Psoas muscle (tissue), 7 donors: ENCODE measurements at regions not wholly inside any gene's neighbourhood (a gene's known extent, or its start where the extent isn't known, plus 50 kb on each side); places are given as distances from the start of the nearest gene placed in this dataset.

ENCODE experiments used
- ATAC-seq, 4 donors: fragments of 200-7000 bp; cut with Tn5 transposase; one replicate each; pipeline ENCODE4 v1.9.1; 2020; ENCODE audit warnings: moderate library complexity in 3 of 4, mild to moderate bottlenecking in 2 of 4
- DNase-seq, 2 donors: peaks; one replicate each; pipeline ENCODE4 v3.0.0-alpha.2; 2020
- H3K27ac ChIP-seq: fragments of 200-600 bp; one replicate; pipeline ENCODE4 v1.8.0; 2022
- H3K27me3 ChIP-seq, 3 donors: fragments of 200-600 bp in 1 of 3; one replicate each; pipeline versions ENCODE4 v1.6.1 to v1.8.0; 2013 to 2022; ENCODE audit warnings: low read length in 2 of 3, mild to moderate bottlenecking in 2 of 3, moderate library complexity in 1 of 3; ENCODE audit not compliant: insufficient read depth in 3 of 3
- H3K36me3 ChIP-seq, 2 donors: fragments of 200-600 bp in 1 of 2; one replicate each; pipeline versions ENCODE4 v1.6.1 to v1.8.0; 2013 to 2022; ENCODE audit warnings: low read depth in 1 of 2, mild to moderate bottlenecking in 1 of 2, moderate library complexity in 1 of 2; ENCODE audit not compliant: insufficient read depth in 1 of 2
- H3K4me1 ChIP-seq: fragments of 200-600 bp; one replicate; pipeline ENCODE4 v1.8.0; 2022
- H3K4me3 ChIP-seq: fragments of 200-600 bp; one replicate; pipeline ENCODE4 v1.8.0; 2022; ENCODE audit warnings: mild to moderate bottlenecking
- H3K9me3 ChIP-seq: fragments of 200-600 bp; one replicate; pipeline ENCODE4 v1.8.0; 2022
- CTCF ChIP-seq: fragments of 200-600 bp; IDR thresholded peaks from one replicate; pipeline ENCODE4 v1.8.0; 2022; ENCODE audit warnings: antibody characterized with exemption
- WGBS, 3 donors: extraction: QIAGEN DNeasy Blood & Tissue Kit; methylation state at CpG; one replicate each; pipeline versions ENCODE4 v1.1.6 to v1.1.7; 2013; 5-methylcytosine and 5-hydroxymethylcytosine counted together
- intact Hi-C, 2 donors: fragments of 100-400 bp; cut with DNase I; formaldehyde crosslinking; loops; one replicate each; pipeline versions ENCODE4 v1.11.0 to v1.14.2; 2022
- donor health status: healthy with polysubstance abuse.
- donor health status: DM: no; HTN: no; CAD: no; lungs with moderate emphysema.
- donor health status: Bipolar disorder and iron deficiency.
- donor health status: healthy.
- donor health status: DM: yes; HTN: yes; CAD: no.
- donor health status: DM: no; HTN: no; CAD: no.
- donor health status: DM: yes; HTN: yes; CAD: no.

- H3K4me3 ChIP-seq = peak overlapping the region; percentile 13
- WGBS, 3 donors = 58 to 72% (median 69%) methylated on average over 6 of the region's 6 CpGs
These were observed 99.6 kb upstream of the DST start for GRCh38 chr6:56742122-56742791.

DNA sequence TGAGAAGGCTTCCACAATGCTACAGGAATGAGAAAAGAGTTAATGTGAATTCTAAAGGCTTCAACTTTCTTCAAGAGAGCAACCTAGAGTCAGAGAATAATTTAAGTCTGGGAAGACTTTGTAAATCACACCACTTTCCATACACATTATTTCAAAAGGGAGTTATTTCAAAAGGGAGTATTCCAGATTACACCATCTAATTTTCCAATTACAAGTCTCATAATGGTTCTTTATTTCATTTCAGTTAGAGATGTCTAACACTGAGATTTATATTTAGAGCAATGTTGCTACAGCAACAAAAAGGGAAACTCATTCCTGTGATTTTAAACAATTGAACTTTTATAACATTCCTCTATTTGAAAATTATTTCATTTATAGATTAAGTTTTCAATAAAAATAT lies 98.8 kb upstream of the DST start:
- H3K27ac ChIP-seq = no peak overlapping the region
- H3K36me3 ChIP-seq = no peaks in the 10 kb centered on the region
- no peak overlapping the region for H3K4me3 ChIP-seq
- H3K27me3 ChIP-seq = no peaks in the 10 kb centered on the region
- H3K9me3 ChIP-seq = no peaks in the 10 kb centered on the region
- no peak for TF ChIP-seq CTCF
- DNase-seq (no peak), ATAC-seq (no peak)
- H3K4me1 ChIP-seq = peaks cover 51% of the 10 kb centered on the region
- intact Hi-C loops = no loop called here

More at GRCh38 chr6:56742122-56742791, 99.6 kb upstream of the DST start:
- TF ChIP-seq CTCF = no peak
- H3K9me3 ChIP-seq = no peaks in the 10 kb centered on the region
- no peak overlapping the region for H3K27ac ChIP-seq
- no peaks in the 10 kb centered on the region for H3K36me3 ChIP-seq
- H3K27me3 ChIP-seq = no peaks in the 10 kb centered on the region
- H3K4me1 ChIP-seq = peaks cover 59% of the 10 kb centered on the region
- ATAC-seq = no peak
- DNase-seq = no peak
- intact Hi-C loops = no loop called here

GRCh38 chr6:56739836-56740815 lies 97.4 kb upstream of the DST start:
- Histone ChIP-seq H3K4me3 (no peak overlapping the region), H3K4me1 (peaks cover 46% of the 10 kb centered on the region), H3K27me3 (no peaks in the 10 kb centered on the region), H3K9me3 (no peaks in the 10 kb centered on the region), H3K27ac (no peak overlapping the region), H3K36me3 (no peaks in the 10 kb centered on the region)
- TF ChIP-seq CTCF = no peak
- ATAC-seq (no peak), DNase-seq (no peak)
- WGBS, 3 donors = 97 to 99% (median 98%) methylated on average over 8 of the region's 8 CpGs
- intact Hi-C loops = no loop called here

DNA sequence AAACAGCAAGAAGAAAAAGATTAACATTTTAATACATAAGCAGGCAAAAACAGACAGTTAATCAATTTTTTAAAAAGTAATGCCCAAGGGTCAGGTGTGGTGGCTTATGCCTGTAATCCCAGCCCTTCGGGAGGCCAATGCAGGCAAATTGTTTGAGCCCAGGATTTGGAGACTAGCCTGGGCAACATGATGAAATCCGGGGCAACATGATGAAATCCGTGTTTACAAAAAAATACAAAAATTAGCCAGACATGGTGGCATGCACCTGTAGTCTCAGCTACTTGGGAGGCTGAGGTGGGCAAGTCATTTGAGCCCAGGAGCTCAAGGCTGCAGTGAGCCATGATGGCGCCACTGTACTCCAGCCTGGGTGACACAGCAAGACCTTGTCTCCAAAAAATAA lies 94.1 kb upstream of the DST start:
- 73 to 83% (median 79%) methylated on average over 4 of the region's 4 CpGs for WGBS, 3 donors
- no peak overlapping the region for H3K4me3 ChIP-seq
- H3K36me3 ChIP-seq = peaks cover 0 to 6% of the 10 kb centered on the region in 2 donors
- ATAC-seq (peak in 1 of 4 donors; percentile 28), DNase-seq (no peak)
- intact Hi-C loops = no loop called here
- TF ChIP-seq CTCF = no peak
- no peaks in the 10 kb centered on the region for H3K9me3 ChIP-seq
- no peaks in the 10 kb centered on the region for H3K27me3 ChIP-seq
- H3K27ac ChIP-seq = no peak overlapping the region
- H3K4me1 ChIP-seq = peaks cover 31% of the 10 kb centered on the region
